Keratinocyte (primary cell): ENCODE measurements at regions not wholly inside any gene's neighbourhood (a gene's known extent, or its start where the extent isn't known, plus 50 kb on each side); places are given as distances from the start of the nearest gene placed in this dataset.

Experiments used
- EZH2 ChIP-seq: IDR thresholded peaks from one replicate; pipeline ENCODE4 v1.6.1; 2012; ENCODE audit warnings: inconsistent platforms, mild to moderate bottlenecking, low read length, moderate library complexity
- TF ChIP-seq, protein P1 (sequence below), 3 experiments: IDR thresholded peaks in 1 of 3; conservative IDR thresholded peaks in 1 of 3; optimal IDR thresholded peaks in 1 of 3; 2 replicates in 2 of 3; 3 replicates in 1 of 3; pipeline versions ENCODE3 to v1.5.1; 2011; ENCODE audit warnings: low read length in 3 of 3, mild to moderate bottlenecking in 3 of 3, moderate library complexity in 2 of 3, control low read depth in 1 of 3, inconsistent platforms in 1 of 3; ENCODE audit not compliant: insufficient read depth in 2 of 3; ENCODE audit errors: extremely low read depth in 1 of 3

GRCh38 chr6:24997905-24998304 is 62.1 kb upstream of the RIPOR2 start:
- TF ChIP-seq, protein P1, sequence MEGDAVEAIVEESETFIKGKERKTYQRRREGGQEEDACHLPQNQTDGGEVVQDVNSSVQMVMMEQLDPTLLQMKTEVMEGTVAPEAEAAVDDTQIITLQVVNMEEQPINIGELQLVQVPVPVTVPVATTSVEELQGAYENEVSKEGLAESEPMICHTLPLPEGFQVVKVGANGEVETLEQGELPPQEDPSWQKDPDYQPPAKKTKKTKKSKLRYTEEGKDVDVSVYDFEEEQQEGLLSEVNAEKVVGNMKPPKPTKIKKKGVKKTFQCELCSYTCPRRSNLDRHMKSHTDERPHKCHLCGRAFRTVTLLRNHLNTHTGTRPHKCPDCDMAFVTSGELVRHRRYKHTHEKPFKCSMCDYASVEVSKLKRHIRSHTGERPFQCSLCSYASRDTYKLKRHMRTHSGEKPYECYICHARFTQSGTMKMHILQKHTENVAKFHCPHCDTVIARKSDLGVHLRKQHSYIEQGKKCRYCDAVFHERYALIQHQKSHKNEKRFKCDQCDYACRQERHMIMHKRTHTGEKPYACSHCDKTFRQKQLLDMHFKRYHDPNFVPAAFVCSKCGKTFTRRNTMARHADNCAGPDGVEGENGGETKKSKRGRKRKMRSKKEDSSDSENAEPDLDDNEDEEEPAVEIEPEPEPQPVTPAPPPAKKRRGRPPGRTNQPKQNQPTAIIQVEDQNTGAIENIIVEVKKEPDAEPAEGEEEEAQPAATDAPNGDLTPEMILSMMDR (optimal IDR thresholded peaks at IDR 0.05 in 1 of 3, IDR thresholded peaks at IDR 0.05 in 1 of 3, conservative IDR thresholded peaks at IDR 0.05 in 1 of 3; ENCODE audit: extremely low read depth in 1 of 3, insufficient read depth in 2 of 3, low read length in 3 of 3) = no peak
- no peak for TF ChIP-seq EZH2
